PC-9 (cell line): ENCODE measurements at regions not wholly inside any gene's neighbourhood (a gene's known extent, or its start where the extent isn't known, plus 50 kb on each side); places are given as distances from the start of the nearest gene placed in this dataset.
A peak's percentile ranks its signal among the peaks of the same experiment; 100 is the strongest.

ENCODE experiments used
- BruUV-seq: library from RNA; stranded (reverse); fragments of 400-500 nt; replicated peaks from 2 replicates; lab custom pipeline; 2021; lab: Mats Ljungman, UMichigan
- CTCF ChIA-PET: fragments of 300-600 bp; sonication (Branson Sonifier 250); formaldehyde crosslinking; loops from one replicate; lab custom pipeline; 2022; ENCODE audit warnings: antibody characterized with exemption; lab: Charles Lee
- POLR2A ChIA-PET: fragments of 300-600 bp; sonication (Branson Sonifier 250); formaldehyde crosslinking; loops from one replicate; lab custom pipeline; 2022; ENCODE audit warnings: antibody characterized with exemption; ENCODE audit not compliant: unreplicated experiment; lab: Charles Lee
- DNase-seq, 2 experiments: peaks; one replicate each; pipeline versions ENCODE4 v3.0.0 to v3.0.0-alpha.2; 2015 to 2022; ENCODE audit warnings: mixed read lengths in 1 of 2
- H2AFZ ChIP-seq: fragments of 200-600 bp; sonication (generic); 2 replicates; pipeline ENCODE4 v1.8.1; 2017; ENCODE audit warnings: antibody characterized with exemption
- H3F3A ChIP-seq: fragments of 200-600 bp; sonication (generic); 2 replicates; pipeline ENCODE4 v1.8.1; 2017; ENCODE audit warnings: antibody characterized with exemption, mild to moderate bottlenecking, low read depth; ENCODE audit not compliant: insufficient read depth
- H3K27ac ChIP-seq: fragments of 200-600 bp; sonication (generic); 2 replicates; pipeline ENCODE4 v1.6.1; 2016; ENCODE audit warnings: mixed run types
- H3K27me3 ChIP-seq: fragments of 200-600 bp; sonication (generic); 2 replicates; pipeline ENCODE4 v1.6.1; 2016; ENCODE audit warnings: low read depth, mixed run types; ENCODE audit not compliant: insufficient read depth
- H3K36me3 ChIP-seq: fragments of 200-600 bp; sonication (generic); 2 replicates; pipeline ENCODE4 v1.6.1; 2016; ENCODE audit warnings: low read depth, mixed run types
- H3K4me1 ChIP-seq: fragments of 200-600 bp; sonication (generic); replicated peaks from 2 replicates; pipeline ENCODE4 v1.6.1; 2016; ENCODE audit warnings: mixed run types; ENCODE audit not compliant: insufficient read depth
- H3K4me2 ChIP-seq: fragments of 200-600 bp; sonication (generic); 2 replicates; pipeline ENCODE4 v1.6.1; 2017; ENCODE audit warnings: mixed run types
- H3K4me3 ChIP-seq: fragments of 200-600 bp; sonication (generic); 2 replicates; pipeline ENCODE4 v1.6.1; 2016; ENCODE audit warnings: mixed run types
- H3K79me2 ChIP-seq: fragments of 200-600 bp; sonication (generic); 2 replicates; pipeline ENCODE4 v1.6.1; 2017; ENCODE audit warnings: low read depth, mixed run types
- H3K9me2 ChIP-seq: fragments of 200-600 bp; sonication (generic); 2 replicates; pipeline ENCODE4 v1.8.1; 2017; ENCODE audit warnings: mild to moderate bottlenecking; ENCODE audit not compliant: insufficient read depth
- H3K9me3 ChIP-seq: fragments of 200-600 bp; sonication (generic); 2 replicates; pipeline ENCODE4 v1.8.1; 2016; ENCODE audit warnings: low read depth; ENCODE audit not compliant: insufficient read depth
- H4K20me1 ChIP-seq: fragments of 200-600 bp; sonication (generic); 2 replicates; pipeline ENCODE4 v1.8.1; 2017; ENCODE audit not compliant: insufficient read depth
- EZH2 ChIP-seq: fragments of 200-600 bp; sonication (generic); IDR thresholded peaks from 2 replicates; pipeline ENCODE4 v1.8.0; 2017; ENCODE audit warnings: antibody characterized with exemption, low read depth
- intact Hi-C: fragments of 100-400 bp; cut with micrococcal nuclease; formaldehyde crosslinking; loops from one replicate; pipeline ENCODE4 v1.10.0; 2022; ENCODE audit not compliant: unreplicated experiment
- TF ChIP-seq, protein P1 (sequence below): fragments of 200-600 bp; sonication (generic); conservative IDR thresholded peaks from 2 replicates; pipeline ENCODE4 v1.6.1; 2017; ENCODE audit warnings: mixed run types, antibody characterized with exemption, mild to moderate bottlenecking, moderate library complexity

DNA sequence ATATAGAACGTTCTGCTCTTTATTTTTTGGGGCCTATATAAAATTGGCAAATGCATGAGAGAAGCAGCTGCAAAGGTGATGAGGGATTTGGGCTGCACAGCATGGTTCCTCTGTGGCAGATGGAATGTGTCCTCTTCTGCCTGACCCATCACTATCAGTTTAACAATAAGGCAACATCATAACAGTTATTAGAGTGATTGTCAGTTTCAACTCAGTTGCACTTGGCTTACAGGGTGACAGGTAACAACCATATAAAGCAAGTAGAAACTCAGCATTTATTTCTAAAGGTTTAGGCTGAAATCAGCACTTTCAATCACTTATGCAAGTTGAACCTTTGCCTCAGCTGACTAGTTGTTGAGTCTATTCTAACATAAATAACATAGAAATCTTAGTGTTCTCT is 935.4 kb upstream of the CHORDC1 start:
- H3K27me3 ChIP-seq = no peaks in the 10 kb centered on the region
- CTCF ChIA-PET = no interaction called here
- TF ChIP-seq EZH2 = no peak
- TF ChIP-seq, protein P1, sequence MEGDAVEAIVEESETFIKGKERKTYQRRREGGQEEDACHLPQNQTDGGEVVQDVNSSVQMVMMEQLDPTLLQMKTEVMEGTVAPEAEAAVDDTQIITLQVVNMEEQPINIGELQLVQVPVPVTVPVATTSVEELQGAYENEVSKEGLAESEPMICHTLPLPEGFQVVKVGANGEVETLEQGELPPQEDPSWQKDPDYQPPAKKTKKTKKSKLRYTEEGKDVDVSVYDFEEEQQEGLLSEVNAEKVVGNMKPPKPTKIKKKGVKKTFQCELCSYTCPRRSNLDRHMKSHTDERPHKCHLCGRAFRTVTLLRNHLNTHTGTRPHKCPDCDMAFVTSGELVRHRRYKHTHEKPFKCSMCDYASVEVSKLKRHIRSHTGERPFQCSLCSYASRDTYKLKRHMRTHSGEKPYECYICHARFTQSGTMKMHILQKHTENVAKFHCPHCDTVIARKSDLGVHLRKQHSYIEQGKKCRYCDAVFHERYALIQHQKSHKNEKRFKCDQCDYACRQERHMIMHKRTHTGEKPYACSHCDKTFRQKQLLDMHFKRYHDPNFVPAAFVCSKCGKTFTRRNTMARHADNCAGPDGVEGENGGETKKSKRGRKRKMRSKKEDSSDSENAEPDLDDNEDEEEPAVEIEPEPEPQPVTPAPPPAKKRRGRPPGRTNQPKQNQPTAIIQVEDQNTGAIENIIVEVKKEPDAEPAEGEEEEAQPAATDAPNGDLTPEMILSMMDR = no peak
- no peaks in the 10 kb centered on the region for H4K20me1 ChIP-seq
- intact Hi-C loops = no loop called here
- DNase-seq = no peak
- peaks cover 17% of the 10 kb centered on the region for H3K4me1 ChIP-seq
- peak overlapping the region; percentile 12; the same call in 1 of the 2 replicates for H3K4me2 ChIP-seq
- no peaks in the 10 kb centered on the region for H3K9me2 ChIP-seq
- H3K27ac ChIP-seq = no peak overlapping the region; the same call in 1 of the 2 replicates
- no peaks in the 10 kb centered on the region for H3F3A ChIP-seq
- no peaks in the 10 kb centered on the region for H3K79me2 ChIP-seq
- H3K36me3 ChIP-seq = no peaks in the 10 kb centered on the region
- BruUV-seq = no TSS peak
- peaks cover 4% of the 10 kb centered on the region; the same call in 1 of the 2 replicates for H3K9me3 ChIP-seq
- POLR2A ChIA-PET = no interaction called here
- H2AFZ ChIP-seq = no peak overlapping the region
- H3K4me3 ChIP-seq = no peak overlapping the region

DNA sequence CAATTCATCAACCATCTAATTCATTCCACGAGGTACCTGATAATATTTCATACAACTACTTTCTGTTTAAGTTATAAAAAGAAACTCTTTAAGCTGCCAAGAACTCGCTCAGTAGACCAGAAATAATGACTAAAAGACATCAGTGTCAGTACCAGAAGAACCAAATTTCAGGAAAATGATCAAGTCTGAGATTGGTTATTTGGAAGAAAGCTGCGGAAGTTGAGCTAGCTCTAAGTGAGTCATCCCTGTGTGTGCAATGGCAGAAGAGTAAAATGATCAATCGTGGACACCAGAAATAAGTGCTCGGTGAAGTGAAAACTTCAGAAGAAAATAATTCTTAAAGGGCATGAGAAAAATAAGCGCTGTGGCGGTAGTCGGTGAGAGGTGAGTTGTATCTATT is 933.2 kb upstream of the CHORDC1 start:
- Histone ChIP-seq H3K27ac (no peak overlapping the region), H3K79me2 (no peaks in the 10 kb centered on the region), H3K4me3 (no peak overlapping the region), H3K9me3 (peaks cover 15% of the 10 kb centered on the region), H3K4me1 (peaks cover 15% of the 10 kb centered on the region), H3K4me2 (no peak overlapping the region), H4K20me1 (no peaks in the 10 kb centered on the region), H3K27me3 (no peaks in the 10 kb centered on the region), H3F3A (no peaks in the 10 kb centered on the region), H2AFZ (no peak overlapping the region), H3K9me2 (no peaks in the 10 kb centered on the region), H3K36me3 (no peaks in the 10 kb centered on the region)
- no peak for TF ChIP-seq EZH2
- TF ChIP-seq, protein P1 = no peak
- no TSS peak for BruUV-seq
- ChIA-PET POLR2A (no interaction called here), CTCF (no interaction called here)
- intact Hi-C loops = no loop called here
- no peak for DNase-seq

DNA sequence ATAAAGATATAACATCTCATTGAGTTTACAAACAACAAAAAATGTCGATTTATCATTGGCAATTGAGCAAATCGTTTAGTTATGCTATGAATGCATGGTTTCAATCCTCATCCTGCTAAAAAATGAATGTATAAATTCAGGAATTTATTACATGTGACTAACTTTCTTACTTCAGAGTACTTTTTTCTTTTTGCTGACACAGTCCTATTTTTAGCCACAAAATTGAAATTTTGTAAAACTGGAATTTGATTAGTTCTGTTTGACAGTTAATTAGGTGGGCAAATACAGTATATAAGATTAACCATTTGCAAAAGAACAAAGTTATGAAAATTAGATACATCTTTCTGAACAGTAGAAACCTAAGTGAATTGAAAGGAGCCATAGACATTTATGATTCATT is 925.0 kb upstream of the CHORDC1 start:
- Histone ChIP-seq H3K27ac (no peak overlapping the region), H2AFZ (no peak overlapping the region), H3K4me3 (no peak overlapping the region), H3K27me3 (no peaks in the 10 kb centered on the region), H3K4me1 (no peaks in the 10 kb centered on the region), H3K9me3 (peaks cover 8% of the 10 kb centered on the region), H3K4me2 (no peak overlapping the region), H3F3A (no peaks in the 10 kb centered on the region), H3K36me3 (no peaks in the 10 kb centered on the region), H3K9me2 (no peaks in the 10 kb centered on the region), H3K79me2 (no peaks in the 10 kb centered on the region), H4K20me1 (no peaks in the 10 kb centered on the region; the same call in 1 of the 2 replicates)
- intact Hi-C loops = no loop called here
- TF ChIP-seq EZH2 = no peak
- TF ChIP-seq, protein P1 = no peak
- no TSS peak for BruUV-seq
- CTCF ChIA-PET = no interaction called here
- POLR2A ChIA-PET = no interaction called here
- no peak for DNase-seq
